Aorta (tissue), 5 donors: ENCODE measurements at regions not wholly inside any gene's neighbourhood (a gene's known extent, or its start where the extent isn't known, plus 50 kb on each side); places are given as distances from the start of the nearest gene placed in this dataset.

Experiments used
- ATAC-seq: fragments of 200-7000 bp; cut with Tn5 transposase; one replicate; pipeline ENCODE4 v1.9.1; 2022; ENCODE audit warnings: moderate library complexity; ENCODE audit not compliant: low FRiP score
- DNase-seq, 2 donors: peaks; one replicate each; pipeline ENCODE4 v3.0.0-alpha.2; 2020
- H3K27ac ChIP-seq, 2 donors: one replicate each; pipeline ENCODE4 v1.5.1; 2013; ENCODE audit warnings: low read length in 2 of 2, mild to moderate bottlenecking in 2 of 2, moderate library complexity in 2 of 2, control low read depth in 1 of 2, inconsistent platforms in 1 of 2, low read depth in 1 of 2
- H3K27me3 ChIP-seq, 2 donors: one replicate each; pipeline ENCODE4 v1.6.1; 2013; ENCODE audit warnings: control low read depth in 1 of 2, low read length in 1 of 2, mild to moderate bottlenecking in 1 of 2, moderate library complexity in 1 of 2; ENCODE audit not compliant: insufficient read depth in 2 of 2, control insufficient read depth in 1 of 2
- H3K36me3 ChIP-seq, 2 donors: one replicate each; pipeline ENCODE4 v1.6.1; 2013; ENCODE audit warnings: control low read depth in 1 of 2, low read length in 1 of 2, mild to moderate bottlenecking in 1 of 2; ENCODE audit not compliant: insufficient read depth in 2 of 2, control insufficient read depth in 1 of 2
- H3K4me1 ChIP-seq, 2 donors: one replicate each; pipeline ENCODE4 v1.6.1; 2013; ENCODE audit warnings: low read length in 2 of 2, control low read depth in 1 of 2, mild to moderate bottlenecking in 1 of 2, moderate library complexity in 1 of 2; ENCODE audit not compliant: insufficient read depth in 2 of 2, control insufficient read depth in 1 of 2
- H3K4me3 ChIP-seq, 2 donors: one replicate each; pipeline ENCODE4 v1.5.1; 2013; ENCODE audit warnings: low read length in 2 of 2, control low read depth in 1 of 2, mild to moderate bottlenecking in 1 of 2
- H3K9me3 ChIP-seq: one replicate; pipeline ENCODE4 v1.6.1; 2013; ENCODE audit warnings: mild to moderate bottlenecking, low read length; ENCODE audit not compliant: control insufficient read depth
- WGBS, 2 donors: extraction: QIAGEN DNeasy Blood & Tissue Kit; methylation state at CpG; one replicate each; pipeline ENCODE4 v1.1.7; 2013; 5-methylcytosine and 5-hydroxymethylcytosine counted together
- intact Hi-C, 2 donors: fragments of 100-400 bp; cut with DNase I; formaldehyde crosslinking; loops; one replicate each; pipeline versions ENCODE4 v1.14.2 to v1.15.0; 2022
- donor health status: healthy with polysubstance abuse.
- donor health status: Bipolar disorder and iron deficiency.
- donor health status: DM: no; HTN: no; CAD: no.
- donor health status: DM: no; HTN: no; CAD: no.
- donor health status: DM: yes; HTN: yes; CAD: no.

- DNase-seq: no peak
- no peaks in the 10 kb centered on the region for H3K36me3 ChIP-seq
- no peaks in the 10 kb centered on the region for H3K4me1 ChIP-seq
- no peak for ATAC-seq
- 79 to 84% methylated on average over 2 of the region's 2 CpGs for WGBS, 2 donors
- H3K27me3 ChIP-seq: no peaks in the 10 kb centered on the region
- no peak overlapping the region for H3K4me3 ChIP-seq
- no peaks in the 10 kb centered on the region for H3K9me3 ChIP-seq
- no peak overlapping the region for H3K27ac ChIP-seq
- intact Hi-C loops: no loop called here
These were observed 1548.8 kb upstream of the LRRTM1 start for GRCh38 chr2:81853341-81853740.

- intact Hi-C loops: no loop called here
- Histone ChIP-seq H3K36me3 (no peaks in the 10 kb centered on the region), H3K4me1 (no peaks in the 10 kb centered on the region), H3K27ac (no peak overlapping the region), H3K4me3 (no peak overlapping the region), H3K9me3 (no peaks in the 10 kb centered on the region), H3K27me3 (no peaks in the 10 kb centered on the region)
- ATAC-seq (no peak), DNase-seq (no peak)
- 79 to 94% methylated on average over 2 of the region's 2 CpGs for WGBS, 2 donors
These were observed 1548.1 kb upstream of the LRRTM1 start for GRCh38 chr2:81852651-81853050.

- intact Hi-C loops: no loop called here
- no peaks in the 10 kb centered on the region for H3K4me1 ChIP-seq
- no peak for DNase-seq
- H3K36me3 ChIP-seq: no peaks in the 10 kb centered on the region
- no peak overlapping the region for H3K4me3 ChIP-seq
- 43 to 57% methylated on average over 2 of the region's 2 CpGs for WGBS, 2 donors
- no peaks in the 10 kb centered on the region for H3K9me3 ChIP-seq
- H3K27ac ChIP-seq: no peak overlapping the region
- H3K27me3 ChIP-seq: no peaks in the 10 kb centered on the region
- ATAC-seq: no peak
These were observed 1535.2 kb upstream of the LRRTM1 start for GRCh38 chr2:81839780-81840179.

GRCh38 chr2:81835321-81836000 is 1530.9 kb upstream of the LRRTM1 start:
- WGBS, 2 donors: 76 to 80% methylated on average over 2 of the region's 2 CpGs
- H3K4me3 ChIP-seq: no peak overlapping the region
- ATAC-seq: no peak

GRCh38 chr2:81786811-81787210 is 1482.3 kb upstream of the LRRTM1 start:
- DNase-seq: no peak
- Histone ChIP-seq H3K4me1 (no peaks in the 10 kb centered on the region), H3K4me3 (no peak overlapping the region), H3K27me3 (no peaks in the 10 kb centered on the region), H3K9me3 (no peaks in the 10 kb centered on the region), H3K27ac (no peak overlapping the region), H3K36me3 (no peaks in the 10 kb centered on the region)
- WGBS, 2 donors: 72 to 74% methylated on average over 3 of the region's 3 CpGs
- ATAC-seq: no peak
- intact Hi-C loops: no loop called here

More at GRCh38 chr2:81835321-81836000, 1530.9 kb upstream of the LRRTM1 start:
- H3K27ac ChIP-seq: no peak overlapping the region
- no peaks in the 10 kb centered on the region for H3K4me1 ChIP-seq
- H3K27me3 ChIP-seq: no peaks in the 10 kb centered on the region
- no peak for DNase-seq
- intact Hi-C loops: no loop called here
- peaks cover 3% of the 10 kb centered on the region for H3K9me3 ChIP-seq
- H3K36me3 ChIP-seq: no peaks in the 10 kb centered on the region

- ATAC-seq: no peak
- DNase-seq: no peak
- 26 to 29% methylated on average over 5 of the region's 5 CpGs for WGBS, 2 donors
- H3K27me3 ChIP-seq: no peaks in the 10 kb centered on the region
- intact Hi-C loops: no loop called here
- no peak overlapping the region for H3K27ac ChIP-seq
- no peaks in the 10 kb centered on the region for H3K9me3 ChIP-seq
- no peaks in the 10 kb centered on the region for H3K4me1 ChIP-seq
- H3K4me3 ChIP-seq: no peak overlapping the region
- no peaks in the 10 kb centered on the region for H3K36me3 ChIP-seq
These were observed 1462.8 kb upstream of the LRRTM1 start for GRCh38 chr2:81767187-81767912.

- Histone ChIP-seq H3K4me3 (no peak overlapping the region), H3K27me3 (no peaks in the 10 kb centered on the region), H3K9me3 (no peaks in the 10 kb centered on the region), H3K36me3 (no peaks in the 10 kb centered on the region), H3K4me1 (no peaks in the 10 kb centered on the region), H3K27ac (no peak overlapping the region)
- no peak for DNase-seq
- 66 to 71% methylated on average over 2 of the region's 2 CpGs for WGBS, 2 donors
- no peak for ATAC-seq
- intact Hi-C loops: no loop called here
These were observed 1443.0 kb upstream of the LRRTM1 start for GRCh38 chr2:81747481-81748070.

- no peaks in the 10 kb centered on the region for H3K9me3 ChIP-seq
- no peaks in the 10 kb centered on the region for H3K27me3 ChIP-seq
- no peak overlapping the region for H3K27ac ChIP-seq
- intact Hi-C loops: no loop called here
- ATAC-seq: no peak
- no peaks in the 10 kb centered on the region for H3K4me1 ChIP-seq
- WGBS, 2 donors: 85 to 92% methylated on average over 6 of the region's 6 CpGs
- no peak for DNase-seq
- H3K4me3 ChIP-seq: no peak overlapping the region
- H3K36me3 ChIP-seq: no peaks in the 10 kb centered on the region
These were observed 1435.4 kb upstream of the LRRTM1 start for GRCh38 chr2:81739966-81740365.

GRCh38 chr2:81734981-81735380 is 1430.4 kb upstream of the LRRTM1 start:
- Histone ChIP-seq H3K27ac (no peak overlapping the region), H3K27me3 (no peaks in the 10 kb centered on the region), H3K36me3 (no peaks in the 10 kb centered on the region), H3K4me1 (no peaks in the 10 kb centered on the region), H3K4me3 (no peak overlapping the region), H3K9me3 (no peaks in the 10 kb centered on the region)
- 89 to 91% methylated on average over 1 of the region's 1 CpG for WGBS, 2 donors
- no peak for DNase-seq
- intact Hi-C loops: no loop called here
- no peak for ATAC-seq
